ENCODE measurements at regions not wholly inside any gene's neighbourhood (a gene's known extent, or its start where the extent isn't known, plus 50 kb on each side); places are given as distances from the start of the nearest gene placed in this dataset.

- Mint-ChIP-seq H3K36me3 (ENCODE audit: low read depth) (no peaks in the 10 kb centered on the region), H3K4me1 (ENCODE audit: low read depth) (no peaks in the 10 kb centered on the region), H3K9me3 (no peaks in the 10 kb centered on the region), H3K27ac (no peak overlapping the region), H3K27me3 (ENCODE audit: low read depth) (no peaks in the 10 kb centered on the region), H3K4me3 (ENCODE audit: low read depth) (no peak overlapping the region)
- intact Hi-C loops (cut with micrococcal nuclease): no loop called here
- no peak for DNase-seq (ENCODE audit: low spot score)
Measured at GRCh38 chr4:180766944-180767729, 1476.1 kb upstream of the TENM3 start.

DNA sequence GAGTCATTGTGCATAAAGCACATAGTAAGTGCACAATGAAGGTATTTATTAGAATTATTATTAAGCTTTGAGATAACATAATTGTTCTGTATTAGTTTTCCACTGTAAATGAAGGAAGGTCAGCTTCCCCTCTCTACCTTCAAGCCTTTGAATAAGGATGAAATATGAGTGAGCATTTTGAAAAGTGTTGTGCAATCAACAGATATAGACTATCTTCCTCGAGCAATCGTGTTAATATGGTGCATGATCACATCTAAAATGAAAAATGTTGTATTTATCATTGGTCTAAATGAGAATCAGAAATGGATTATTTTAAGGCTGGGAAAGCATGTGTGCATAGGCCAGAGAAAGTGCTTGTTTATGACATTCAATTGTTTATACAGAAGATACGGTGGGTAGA is 1474.6 kb upstream of the TENM3 start:
- H3K36me3 Mint-ChIP-seq (ENCODE audit: low read depth): no peaks in the 10 kb centered on the region
- H3K4me3 Mint-ChIP-seq (ENCODE audit: low read depth): no peak overlapping the region

DNA sequence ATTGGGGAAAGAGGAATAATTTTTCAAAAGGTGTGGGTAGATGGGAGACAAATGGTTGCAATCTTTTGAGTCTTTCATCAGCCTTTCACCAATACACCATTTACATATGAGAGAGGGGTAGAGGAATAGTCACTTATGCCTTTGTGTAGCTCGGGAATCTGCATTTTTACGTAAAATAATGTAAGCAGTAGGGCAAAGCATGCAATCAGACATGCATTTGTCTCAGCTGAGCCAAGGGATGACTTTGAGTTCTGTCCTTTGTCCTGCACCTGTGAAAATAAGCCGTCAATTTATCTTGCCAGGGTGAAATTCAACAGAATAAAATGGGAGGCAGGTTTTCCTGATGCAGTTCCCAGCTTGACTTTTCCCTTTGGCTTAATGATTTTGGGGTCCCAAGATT is 1473.4 kb upstream of the TENM3 start:
- Mint-ChIP-seq H3K4me1 (ENCODE audit: low read depth) (no peaks in the 10 kb centered on the region), H3K4me3 (ENCODE audit: low read depth) (no peak overlapping the region), H3K9me3 (no peaks in the 10 kb centered on the region), H3K36me3 (ENCODE audit: low read depth) (no peaks in the 10 kb centered on the region), H3K27ac (no peak overlapping the region), H3K27me3 (ENCODE audit: low read depth) (no peaks in the 10 kb centered on the region)
- intact Hi-C loops (cut with micrococcal nuclease): no loop called here
- no peak for DNase-seq (ENCODE audit: low spot score)

More for the DNA sequence above, 1474.6 kb upstream of the TENM3 start:
- DNase-seq (ENCODE audit: low spot score): no peak
- intact Hi-C loops (cut with micrococcal nuclease): no loop called here
- Mint-ChIP-seq H3K27ac (no peak overlapping the region), H3K4me1 (ENCODE audit: low read depth) (no peaks in the 10 kb centered on the region), H3K27me3 (ENCODE audit: low read depth) (no peaks in the 10 kb centered on the region), H3K9me3 (no peaks in the 10 kb centered on the region)

DNA sequence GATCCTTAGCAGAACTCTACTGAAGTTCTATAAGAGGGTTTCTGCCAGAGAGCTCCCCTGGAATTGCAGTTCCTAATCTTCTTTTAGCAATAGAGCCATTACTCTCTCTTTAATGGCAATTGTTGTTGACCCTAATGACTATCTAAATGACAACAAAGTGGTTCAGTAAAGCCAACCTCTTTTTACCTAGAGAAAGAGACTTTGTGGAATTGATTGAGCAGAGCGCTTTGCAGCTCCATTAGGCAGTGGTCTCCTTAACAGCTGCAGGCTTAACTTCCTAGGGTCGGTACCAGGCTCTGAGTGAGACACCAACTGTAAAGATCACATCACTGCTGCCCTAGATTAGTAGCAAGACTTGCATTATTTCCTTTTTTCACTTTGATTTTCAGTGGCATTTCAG is 1472.9 kb upstream of the TENM3 start:
- Mint-ChIP-seq H3K4me3 (ENCODE audit: low read depth) (no peak overlapping the region), H3K27me3 (ENCODE audit: low read depth) (no peaks in the 10 kb centered on the region), H3K36me3 (ENCODE audit: low read depth) (no peaks in the 10 kb centered on the region), H3K9me3 (no peaks in the 10 kb centered on the region), H3K27ac (no peak overlapping the region), H3K4me1 (ENCODE audit: low read depth) (no peaks in the 10 kb centered on the region)
- no peak for DNase-seq (ENCODE audit: low spot score)
- intact Hi-C loops (cut with micrococcal nuclease): no loop called here

GRCh38 chr4:180784940-180785339 is 1458.3 kb upstream of the TENM3 start:
- Mint-ChIP-seq H3K4me1 (ENCODE audit: low read depth) (no peaks in the 10 kb centered on the region), H3K9me3 (peaks cover 22% of the 10 kb centered on the region), H3K27ac (no peak overlapping the region), H3K27me3 (ENCODE audit: low read depth) (no peaks in the 10 kb centered on the region), H3K36me3 (ENCODE audit: low read depth) (no peaks in the 10 kb centered on the region), H3K4me3 (ENCODE audit: low read depth) (no peak overlapping the region)
- intact Hi-C loops (cut with micrococcal nuclease): no loop called here
- DNase-seq (ENCODE audit: low spot score): no peak

- Mint-ChIP-seq H3K27me3 (ENCODE audit: low read depth) (no peaks in the 10 kb centered on the region), H3K9me3 (peaks cover 22% of the 10 kb centered on the region), H3K4me3 (ENCODE audit: low read depth) (no peak overlapping the region), H3K27ac (no peak overlapping the region), H3K4me1 (ENCODE audit: low read depth) (no peaks in the 10 kb centered on the region), H3K36me3 (ENCODE audit: low read depth) (no peaks in the 10 kb centered on the region)
- DNase-seq (ENCODE audit: low spot score): no peak
- intact Hi-C loops (cut with micrococcal nuclease): no loop called here
Measured at GRCh38 chr4:180788729-180789128, 1454.5 kb upstream of the TENM3 start.

DNA sequence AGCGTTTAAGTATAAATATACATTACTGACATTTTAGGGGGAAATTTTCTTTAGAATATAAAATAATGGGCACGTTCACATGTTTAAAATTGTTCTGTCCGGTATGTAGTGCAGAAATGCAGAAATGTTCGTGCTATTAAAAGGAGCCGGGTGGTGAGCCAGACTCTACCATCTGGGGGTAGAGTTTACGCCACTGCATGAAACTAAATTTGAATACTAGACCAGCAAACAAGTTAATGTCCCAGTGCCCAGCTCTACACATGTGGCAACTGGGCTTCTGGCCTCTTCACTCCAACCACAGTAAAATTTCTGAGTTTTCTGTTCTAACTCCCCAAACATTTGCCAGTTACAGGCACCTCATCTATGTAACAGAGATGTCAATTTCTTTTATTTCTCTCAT is 1453.3 kb upstream of the TENM3 start:
- Mint-ChIP-seq H3K4me1 (ENCODE audit: low read depth) (no peaks in the 10 kb centered on the region), H3K9me3 (peaks cover 18% of the 10 kb centered on the region), H3K36me3 (ENCODE audit: low read depth) (no peaks in the 10 kb centered on the region), H3K4me3 (ENCODE audit: low read depth) (no peak overlapping the region), H3K27ac (no peak overlapping the region), H3K27me3 (ENCODE audit: low read depth) (no peaks in the 10 kb centered on the region)
- intact Hi-C loops (cut with micrococcal nuclease): no loop called here
- no peak for DNase-seq (ENCODE audit: low spot score)

DNA sequence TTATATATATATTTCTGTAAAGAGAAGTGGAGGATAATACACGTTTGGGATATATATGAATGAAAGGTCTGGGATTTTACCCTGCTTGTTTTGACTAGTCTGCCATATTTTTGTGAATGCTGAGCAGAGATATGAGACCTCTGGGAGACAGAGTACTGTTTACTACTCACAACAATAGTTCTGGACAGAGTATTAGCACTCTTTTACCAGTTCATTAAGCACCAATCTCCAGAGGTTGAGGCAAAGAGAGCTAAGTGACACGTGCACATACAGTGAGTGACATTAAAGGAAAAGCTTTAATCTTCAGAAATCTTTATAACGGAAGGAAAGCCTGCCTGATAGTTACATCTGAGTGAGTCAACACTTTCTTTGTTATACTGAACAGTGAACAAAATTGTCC is 1452.7 kb upstream of the TENM3 start:
- intact Hi-C loops (cut with micrococcal nuclease): no loop called here
- Mint-ChIP-seq H3K4me1 (ENCODE audit: low read depth) (no peaks in the 10 kb centered on the region), H3K9me3 (peaks cover 15% of the 10 kb centered on the region), H3K27me3 (ENCODE audit: low read depth) (no peaks in the 10 kb centered on the region), H3K36me3 (ENCODE audit: low read depth) (no peaks in the 10 kb centered on the region), H3K4me3 (ENCODE audit: low read depth) (no peak overlapping the region), H3K27ac (no peak overlapping the region)
- DNase-seq (ENCODE audit: low spot score): no peak

- Mint-ChIP-seq H3K4me3 (ENCODE audit: low read depth) (no peak overlapping the region), H3K9me3 (peaks cover 4% of the 10 kb centered on the region), H3K27ac (no peak overlapping the region), H3K27me3 (ENCODE audit: low read depth) (no peaks in the 10 kb centered on the region), H3K36me3 (ENCODE audit: low read depth) (no peaks in the 10 kb centered on the region), H3K4me1 (ENCODE audit: low read depth) (no peaks in the 10 kb centered on the region)
- intact Hi-C loops (cut with micrococcal nuclease): no loop called here
- no peak for DNase-seq (ENCODE audit: low spot score)
Measured at GRCh38 chr4:180792541-180792940, 1450.7 kb upstream of the TENM3 start.

DNA sequence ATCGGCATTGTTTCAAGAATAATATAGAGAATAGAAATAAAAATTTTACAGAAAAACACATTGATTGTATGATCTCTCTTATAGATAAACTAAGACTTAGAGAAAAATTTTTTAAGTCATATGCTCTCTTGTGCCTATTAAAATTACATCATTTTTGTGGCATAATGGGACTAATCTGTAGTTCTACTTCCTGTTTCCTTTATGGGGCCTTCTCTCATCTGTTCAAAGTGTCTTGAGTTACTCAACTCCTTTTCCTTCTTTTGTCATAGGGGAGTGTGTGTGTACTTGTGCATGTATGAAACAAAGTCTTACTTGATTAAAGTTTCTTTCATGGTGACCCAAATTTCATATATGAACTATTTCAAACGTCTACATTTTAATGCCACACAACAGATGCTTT is 1448.9 kb upstream of the TENM3 start:
- intact Hi-C loops (cut with micrococcal nuclease): no loop called here
- Mint-ChIP-seq H3K4me3 (ENCODE audit: low read depth) (no peak overlapping the region), H3K9me3 (no peaks in the 10 kb centered on the region), H3K27ac (no peak overlapping the region), H3K36me3 (ENCODE audit: low read depth) (no peaks in the 10 kb centered on the region), H3K27me3 (ENCODE audit: low read depth) (no peaks in the 10 kb centered on the region), H3K4me1 (ENCODE audit: low read depth) (no peaks in the 10 kb centered on the region)
- no peak for DNase-seq (ENCODE audit: low spot score)

DNA sequence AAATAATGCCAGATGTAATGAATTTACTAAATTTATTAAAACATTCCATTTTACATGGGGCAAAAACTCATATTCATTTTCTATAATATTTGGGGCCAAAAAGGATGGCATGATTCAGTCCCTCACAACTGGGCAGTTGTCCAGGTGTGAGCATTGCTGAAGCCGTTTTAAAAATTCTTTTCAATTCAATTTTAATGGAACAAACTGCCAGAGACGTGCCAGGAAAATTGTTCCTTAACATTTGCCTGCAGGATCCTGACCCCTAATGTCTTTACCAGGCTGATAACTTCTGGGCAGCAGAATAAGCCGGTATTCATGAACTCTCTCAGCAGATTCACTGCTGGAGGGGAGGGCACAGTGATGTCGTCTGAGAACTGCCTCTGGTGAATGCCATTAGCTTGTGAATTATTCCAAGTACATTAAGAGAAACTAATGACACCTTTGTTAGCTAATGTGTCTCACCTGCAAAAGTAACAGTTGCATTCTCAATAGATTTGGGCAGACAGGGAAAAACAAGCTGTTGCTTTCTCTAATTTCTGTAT is 1445.1 kb upstream of the TENM3 start:
- H3K4me1 Mint-ChIP-seq (ENCODE audit: low read depth): no peaks in the 10 kb centered on the region
- H3K36me3 Mint-ChIP-seq (ENCODE audit: low read depth): no peaks in the 10 kb centered on the region
- H3K27me3 Mint-ChIP-seq (ENCODE audit: low read depth): no peaks in the 10 kb centered on the region
- peaks cover 2% of the 10 kb centered on the region for H3K9me3 Mint-ChIP-seq
- DNase-seq (ENCODE audit: low spot score): no peak
- no peak overlapping the region for H3K27ac Mint-ChIP-seq
- H3K4me3 Mint-ChIP-seq (ENCODE audit: low read depth): no peak overlapping the region
- intact Hi-C loops (cut with micrococcal nuclease): no loop called here

DNA sequence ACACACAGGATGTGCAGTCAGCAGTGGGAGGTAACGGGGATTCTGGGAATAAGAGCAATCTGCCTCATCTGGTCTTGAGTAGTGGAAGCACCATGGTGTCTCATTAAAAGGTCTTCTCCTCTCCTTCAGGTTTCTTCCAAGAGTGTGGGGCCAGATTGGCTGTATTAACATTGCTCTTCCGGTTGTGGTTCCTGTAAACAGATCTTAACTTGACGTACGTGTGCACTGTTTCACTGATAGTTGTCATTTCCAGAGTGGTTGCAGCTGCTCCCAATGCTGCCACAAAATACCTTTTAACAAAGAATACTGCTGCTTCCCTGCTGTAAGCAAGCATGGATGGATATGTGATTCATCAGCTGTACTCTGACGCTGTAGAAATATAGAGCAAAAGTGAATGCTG is 1443.4 kb upstream of the TENM3 start:
- intact Hi-C loops (cut with micrococcal nuclease): no loop called here
- no peaks in the 10 kb centered on the region for H3K27me3 Mint-ChIP-seq (ENCODE audit: low read depth)
- no peaks in the 10 kb centered on the region for H3K4me1 Mint-ChIP-seq (ENCODE audit: low read depth)
- no peak overlapping the region for H3K4me3 Mint-ChIP-seq (ENCODE audit: low read depth)
- no peaks in the 10 kb centered on the region for H3K36me3 Mint-ChIP-seq (ENCODE audit: low read depth)
- H3K9me3 Mint-ChIP-seq: peaks cover 4% of the 10 kb centered on the region
- DNase-seq (ENCODE audit: low spot score): no peak
- no peak overlapping the region for H3K27ac Mint-ChIP-seq

GRCh38 chr4:180805101-180805500 is 1438.1 kb upstream of the TENM3 start:
- Mint-ChIP-seq H3K36me3 (ENCODE audit: low read depth) (no peaks in the 10 kb centered on the region), H3K4me1 (ENCODE audit: low read depth) (no peaks in the 10 kb centered on the region), H3K27me3 (ENCODE audit: low read depth) (no peaks in the 10 kb centered on the region), H3K9me3 (peaks cover 4% of the 10 kb centered on the region), H3K27ac (no peak overlapping the region), H3K4me3 (ENCODE audit: low read depth) (no peak overlapping the region)
- intact Hi-C loops (cut with micrococcal nuclease): no loop called here
- DNase-seq (ENCODE audit: low spot score): no peak

Data from activated T-helper 2 cell treated with anti-CD3 and anti-CD28 coated beads, Interferon-gamma antibody, Interleukin-2, Interleukin-4, amounts not matched to agents 10 μg/mL and 5 μg/mL and 100 μg/mL, durations not matched to agents 14 hours and 24 hours and 36 hours (primary cell).